ENCODE measurements at regions not wholly inside any gene's neighbourhood (a gene's known extent, or its start where the extent isn't known, plus 50 kb on each side); places are given as distances from the start of the nearest gene placed in this dataset.
A peak's percentile ranks its signal among the peaks of the same experiment; 100 is the strongest.
"Not testable (repeated sequence)": the region's sequence is repeated elsewhere in the genome, so short reads cannot be mapped to it uniquely, and the experiment has no call there.

DNA sequence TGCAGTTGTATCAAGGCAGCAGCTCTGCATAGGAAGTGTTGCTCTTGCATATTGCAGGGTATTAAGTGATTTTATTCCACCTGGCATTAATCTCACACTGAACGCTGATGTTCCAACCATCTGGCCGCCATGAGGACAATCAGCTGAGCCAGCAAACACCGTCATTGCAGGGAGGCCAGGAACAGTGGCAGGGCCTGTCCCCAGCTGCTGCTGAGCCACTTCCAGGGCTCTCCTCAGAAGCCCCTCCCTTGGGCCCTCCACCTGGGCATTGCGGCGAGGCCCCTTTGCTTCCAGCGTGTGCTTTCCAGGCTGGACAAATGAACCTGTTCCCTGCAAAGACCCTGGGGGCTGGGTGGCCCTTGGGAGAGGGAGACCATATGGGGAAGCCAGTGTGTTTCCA lies 171.6 kb upstream of the C1orf174 start:
- DNase-seq, result no peak

DNA sequence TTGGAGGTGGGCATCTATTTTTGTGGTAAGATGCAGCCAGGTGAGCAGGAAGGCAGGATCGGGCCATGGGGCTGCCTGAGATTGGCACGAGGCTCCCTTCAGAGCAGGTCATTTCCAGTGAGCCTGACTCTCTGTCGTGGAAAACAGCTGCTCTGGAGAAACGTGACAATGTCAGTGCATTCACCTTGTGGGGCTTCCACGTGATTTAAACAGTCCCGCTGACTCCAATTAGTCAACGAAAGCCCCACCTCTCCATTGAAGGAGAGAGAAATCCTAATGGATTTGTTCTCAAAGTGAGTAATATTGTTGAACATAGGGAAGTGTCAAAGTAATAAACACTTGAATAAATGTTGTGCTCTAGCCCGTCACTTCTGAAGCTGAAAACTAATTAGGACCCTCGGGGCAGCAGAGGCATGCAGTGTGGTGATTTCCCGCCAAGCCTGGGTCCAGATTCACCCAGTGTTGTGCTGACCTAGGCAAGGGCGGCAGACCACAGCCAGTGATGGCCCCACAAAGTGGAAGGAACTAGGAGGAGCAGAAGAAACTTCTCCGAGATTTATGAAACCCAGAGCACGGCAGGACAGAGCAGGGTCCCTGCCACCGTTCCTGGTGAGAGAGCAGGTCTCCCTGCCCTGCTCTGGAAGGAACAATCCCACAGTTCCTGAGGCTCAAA lies 172.5 kb upstream of the C1orf174 start:
- no peak for DNase-seq

DNA sequence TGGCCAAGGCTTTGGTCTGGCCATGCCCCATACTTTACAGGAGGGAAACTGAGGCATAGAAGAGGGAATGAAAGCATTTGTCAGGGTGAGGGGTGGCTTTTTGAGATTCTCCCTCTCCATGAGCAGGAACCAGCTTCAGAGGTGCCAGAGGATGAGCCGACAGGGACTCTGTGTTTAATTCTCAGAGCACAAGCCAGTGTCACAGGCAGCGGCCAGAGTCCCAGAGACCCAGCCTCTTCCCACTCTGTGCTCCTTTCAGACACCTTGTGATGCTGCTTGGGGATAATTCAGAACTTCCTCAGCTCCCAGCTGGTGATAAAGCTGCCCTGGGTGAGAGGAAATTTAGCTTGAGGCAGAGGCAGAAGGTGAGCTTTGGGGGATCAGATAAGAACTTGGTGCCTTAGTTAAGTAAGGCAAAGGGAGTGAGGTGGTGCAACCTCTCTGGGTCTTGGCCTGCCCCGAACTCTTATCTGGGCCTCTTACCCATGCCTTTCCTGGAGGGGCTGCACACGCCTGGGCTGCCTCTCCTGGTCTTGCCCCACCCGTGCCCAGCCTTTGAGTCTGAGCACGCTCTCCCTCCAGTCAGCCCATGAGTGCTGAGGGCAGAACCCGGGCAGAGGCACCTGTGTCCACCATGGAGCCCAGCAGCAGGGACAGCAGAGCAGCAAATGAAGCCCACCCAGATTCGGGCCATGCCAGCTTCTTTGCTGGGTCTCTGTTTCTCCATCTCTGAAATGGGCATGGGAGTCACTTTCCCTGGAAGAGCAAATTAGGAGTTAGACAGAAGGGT lies 175.6 kb upstream of the C1orf174 start:
- DNase-seq, result no peak

DNA sequence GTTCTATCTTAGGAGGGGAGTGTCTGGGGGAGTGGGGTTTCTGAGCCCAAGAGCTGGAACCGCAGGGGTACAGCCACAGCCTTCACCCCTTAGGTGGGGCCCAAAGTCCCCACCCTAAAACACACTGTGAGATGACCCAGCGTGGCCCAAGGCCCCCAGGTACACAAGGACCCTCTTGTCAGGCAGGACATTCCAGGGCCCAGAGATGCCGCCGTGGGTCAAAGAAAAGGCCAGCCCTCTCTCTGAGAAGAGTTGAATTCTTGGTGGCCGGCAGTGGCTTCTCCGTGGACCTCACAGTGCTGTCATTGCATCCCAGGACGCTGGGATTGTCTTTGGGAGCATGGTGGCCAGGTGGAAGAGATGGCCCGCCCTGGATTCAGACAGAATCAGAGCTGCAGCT lies 176.3 kb upstream of the C1orf174 start:
- DNase-seq, result no peak

DNA sequence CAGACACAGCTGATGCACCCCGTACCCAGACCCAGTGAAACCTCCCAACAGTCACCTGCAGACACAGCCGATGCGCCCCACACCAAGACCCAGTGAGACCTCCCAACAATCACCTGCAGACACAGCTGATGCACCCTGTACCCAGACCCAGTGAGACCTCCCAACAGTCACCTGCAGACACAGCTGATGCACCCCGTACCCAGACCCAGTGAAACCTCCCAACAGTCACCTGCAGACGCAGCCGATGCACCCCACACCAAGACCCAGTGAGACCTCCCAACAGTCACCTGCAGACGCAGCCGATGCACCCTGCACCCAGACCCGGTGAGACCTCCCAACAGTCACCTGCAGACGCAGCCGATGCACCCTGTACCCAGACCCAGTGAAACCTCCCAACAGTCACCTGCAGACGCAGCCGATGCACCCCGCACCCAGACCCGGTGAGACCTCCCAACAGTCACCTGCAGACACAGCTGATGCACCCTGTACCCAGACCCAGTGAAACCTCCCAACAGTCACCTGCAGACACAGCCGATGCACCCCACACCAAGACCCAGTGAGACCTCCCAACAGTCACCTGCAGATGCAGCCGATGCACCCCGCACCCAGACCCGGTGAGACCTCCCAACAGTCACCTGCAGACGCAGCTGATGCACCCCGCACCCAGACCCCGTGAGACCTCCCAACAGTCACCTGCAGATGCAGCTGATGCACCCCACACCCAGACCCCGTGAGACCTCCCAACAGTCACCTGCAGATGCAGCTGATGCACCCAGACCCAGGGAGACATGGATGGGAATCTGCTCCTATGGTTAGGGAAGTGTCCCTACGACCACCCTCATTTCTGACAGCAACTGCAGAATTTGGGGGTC lies 178.3 kb upstream of the C1orf174 start:
- DNase-seq, result not testable (repeated sequence)

DNA sequence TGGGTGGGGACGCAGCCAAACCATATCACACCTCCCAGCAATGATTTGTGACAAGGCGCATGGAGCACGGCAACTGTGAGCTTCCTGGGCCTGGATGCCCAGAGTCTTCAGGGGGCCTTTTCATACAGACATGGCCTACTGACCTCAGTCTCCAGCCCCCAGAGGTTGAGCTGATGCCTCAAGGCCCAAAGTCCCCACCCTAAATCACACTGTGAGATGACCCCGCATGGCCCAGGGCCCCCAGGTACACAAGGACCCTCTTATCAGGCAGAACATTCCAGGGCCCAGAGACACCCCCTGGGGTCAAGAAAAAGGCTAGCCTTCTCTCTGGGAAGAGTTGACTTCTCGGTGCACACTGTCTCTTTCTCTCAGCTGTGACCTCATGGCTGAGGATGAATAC lies 179.7 kb upstream of the C1orf174 start:
- no peak for DNase-seq

DNA sequence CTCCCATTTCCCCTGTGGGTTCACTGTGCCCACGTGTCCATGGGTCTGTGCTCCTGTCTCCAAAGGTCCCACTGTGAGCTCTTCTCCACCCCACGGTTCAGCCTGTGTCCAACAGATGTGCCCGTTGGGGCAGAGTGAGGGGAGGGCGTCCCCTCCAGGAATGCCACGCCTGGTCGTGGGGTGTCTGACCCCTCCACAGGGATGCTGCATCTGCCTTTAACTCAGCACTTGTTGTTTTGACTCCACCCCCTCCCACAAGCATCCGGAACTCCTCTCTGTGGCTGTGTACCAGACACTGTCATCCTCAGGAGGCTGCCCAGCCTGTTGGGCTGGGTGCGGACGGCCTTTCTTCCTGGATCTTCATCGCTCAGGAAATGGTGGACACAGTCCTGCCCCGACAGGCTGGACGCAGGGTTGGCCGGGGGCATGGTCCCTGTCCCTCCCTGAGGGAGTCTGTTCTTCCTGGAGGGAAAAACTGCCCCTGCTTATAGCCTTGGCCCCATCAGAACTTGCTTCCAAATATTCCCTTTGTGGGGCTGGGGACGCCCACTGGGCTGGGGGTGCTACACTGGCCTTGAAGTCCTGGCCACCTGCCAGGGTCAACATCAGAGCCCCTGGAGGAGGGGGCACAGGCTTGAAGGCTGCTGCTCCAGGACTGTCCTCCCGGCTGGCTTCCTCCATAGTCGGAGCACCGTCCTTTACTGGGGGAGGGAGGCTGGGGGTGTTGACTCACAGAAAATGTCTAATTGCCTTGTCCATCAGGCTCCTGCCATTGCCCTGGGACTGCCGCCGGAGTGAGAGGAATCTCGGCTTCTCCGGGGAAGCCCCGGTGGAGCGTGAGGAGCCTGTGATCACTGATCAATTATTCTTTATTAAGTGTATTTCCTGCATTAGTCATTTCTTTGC lies 182.0 kb upstream of the C1orf174 start:
- no peak for DNase-seq

DNA sequence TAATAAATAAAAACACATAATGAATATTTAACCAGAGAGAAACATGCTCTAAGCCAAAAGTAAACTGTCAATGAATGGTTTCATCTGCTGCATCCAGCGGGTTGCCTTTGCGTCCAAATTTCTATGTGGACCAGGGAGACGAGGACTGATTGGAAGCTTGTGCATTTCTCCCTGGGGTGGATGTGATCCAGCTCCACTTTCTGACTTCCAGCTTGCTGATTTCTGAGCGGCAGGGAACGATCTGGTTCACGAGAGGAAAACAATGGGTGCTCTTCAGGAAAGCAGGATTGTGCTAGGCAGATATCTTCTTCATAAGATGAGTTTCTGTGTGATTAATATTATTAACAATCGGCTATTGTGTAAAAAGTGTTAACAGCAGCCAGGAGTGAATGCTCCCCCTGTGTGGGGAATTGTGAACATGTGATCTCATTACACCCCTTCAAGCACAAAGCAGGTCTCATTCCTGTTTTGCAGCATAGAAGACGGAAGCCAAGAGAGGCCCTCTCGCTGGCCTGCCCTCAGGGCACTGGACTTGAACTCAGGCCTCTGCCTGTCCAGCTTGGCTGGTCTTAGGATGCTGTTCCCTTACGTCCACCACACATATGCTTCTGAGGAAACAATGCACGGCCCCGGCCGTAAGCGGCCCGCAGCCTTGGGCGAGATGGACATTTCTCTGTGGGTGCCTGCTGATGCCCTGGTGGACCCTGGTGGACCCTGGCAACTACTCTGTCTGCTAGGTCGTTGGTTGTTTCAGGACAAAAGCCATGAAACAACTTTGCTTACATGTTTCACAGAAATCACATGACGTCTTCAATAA lies 183.4 kb upstream of the C1orf174 start:
- no peak for DNase-seq

DNA sequence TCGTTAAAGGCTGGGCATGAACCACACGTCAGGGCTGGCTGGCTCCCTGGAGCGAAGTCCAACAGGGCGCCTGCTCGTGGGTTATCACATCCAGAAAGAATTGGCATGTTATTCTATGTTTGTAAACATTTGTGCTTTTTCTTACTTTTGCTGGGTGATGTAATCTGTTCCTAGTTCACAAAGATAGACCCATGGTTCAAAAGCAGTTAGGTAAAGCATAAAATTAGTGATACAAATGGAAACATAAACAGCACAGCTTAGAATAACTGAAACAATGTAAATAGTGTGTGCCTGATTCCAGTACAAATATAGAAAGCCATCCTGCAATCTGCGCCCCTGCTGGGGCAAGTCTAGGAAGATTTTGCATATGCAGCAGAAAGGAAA lies 184.0 kb upstream of the C1orf174 start:
- no peak for DNase-seq

DNA sequence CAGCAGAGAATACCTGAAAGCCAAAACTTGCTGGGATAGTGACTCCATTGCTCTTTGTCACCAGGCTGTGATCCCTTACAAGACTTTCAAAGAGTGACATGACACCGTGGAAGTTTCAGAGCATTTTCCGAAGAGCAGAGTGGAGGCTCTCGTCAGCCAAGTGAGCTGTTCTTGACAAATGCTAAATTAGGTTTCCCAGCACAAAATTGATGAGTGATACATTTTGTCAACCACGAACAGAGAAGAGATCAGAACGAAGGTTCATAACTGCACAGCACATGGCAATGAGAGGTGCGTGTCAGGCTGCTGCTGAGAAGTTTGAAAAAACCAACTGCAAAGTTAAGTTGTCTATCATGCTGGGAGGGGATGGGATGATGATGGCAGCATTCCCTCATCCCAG lies 184.4 kb upstream of the C1orf174 start:
- no peak for DNase-seq

DNA sequence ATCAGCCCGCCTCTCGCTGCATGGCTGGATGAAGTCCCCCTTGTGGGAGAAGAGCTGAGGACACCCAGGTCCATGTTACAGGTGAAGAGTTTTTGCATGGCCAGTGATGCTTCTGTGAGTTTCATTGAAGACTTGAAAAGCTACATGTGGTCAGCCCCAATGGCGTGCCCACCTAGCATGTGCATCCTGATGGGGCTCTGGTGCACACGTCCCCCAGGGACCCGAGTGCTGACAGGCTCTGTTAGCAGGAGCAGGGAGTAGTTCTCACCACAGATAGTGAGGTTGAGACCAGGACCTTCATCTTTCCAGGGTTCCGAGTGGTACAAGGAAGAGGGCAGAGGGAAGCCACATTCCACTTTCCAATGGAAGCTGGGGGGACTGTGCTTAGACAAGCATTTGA lies 184.8 kb upstream of the C1orf174 start:
- no peak for DNase-seq

DNA sequence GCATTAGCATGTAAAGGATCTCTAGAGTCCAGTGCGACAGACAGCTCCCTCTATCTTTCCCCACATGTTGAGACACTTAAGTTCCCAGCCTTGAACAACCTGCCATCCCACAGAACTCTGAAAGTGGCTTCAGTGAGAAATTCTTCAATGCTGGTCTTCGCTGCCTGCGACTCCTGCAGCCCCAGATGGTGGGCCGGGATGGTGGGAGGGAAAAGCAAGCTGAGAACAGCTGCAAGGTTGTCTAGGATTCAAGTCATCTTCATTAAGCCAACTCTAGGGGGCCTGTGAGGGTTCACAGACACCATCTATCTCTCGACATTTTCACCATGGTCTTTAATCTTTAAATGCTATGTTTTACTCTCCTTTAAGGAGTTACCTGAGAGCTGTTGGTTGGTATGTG lies 185.5 kb upstream of the C1orf174 start:
- no peak for DNase-seq

DNA sequence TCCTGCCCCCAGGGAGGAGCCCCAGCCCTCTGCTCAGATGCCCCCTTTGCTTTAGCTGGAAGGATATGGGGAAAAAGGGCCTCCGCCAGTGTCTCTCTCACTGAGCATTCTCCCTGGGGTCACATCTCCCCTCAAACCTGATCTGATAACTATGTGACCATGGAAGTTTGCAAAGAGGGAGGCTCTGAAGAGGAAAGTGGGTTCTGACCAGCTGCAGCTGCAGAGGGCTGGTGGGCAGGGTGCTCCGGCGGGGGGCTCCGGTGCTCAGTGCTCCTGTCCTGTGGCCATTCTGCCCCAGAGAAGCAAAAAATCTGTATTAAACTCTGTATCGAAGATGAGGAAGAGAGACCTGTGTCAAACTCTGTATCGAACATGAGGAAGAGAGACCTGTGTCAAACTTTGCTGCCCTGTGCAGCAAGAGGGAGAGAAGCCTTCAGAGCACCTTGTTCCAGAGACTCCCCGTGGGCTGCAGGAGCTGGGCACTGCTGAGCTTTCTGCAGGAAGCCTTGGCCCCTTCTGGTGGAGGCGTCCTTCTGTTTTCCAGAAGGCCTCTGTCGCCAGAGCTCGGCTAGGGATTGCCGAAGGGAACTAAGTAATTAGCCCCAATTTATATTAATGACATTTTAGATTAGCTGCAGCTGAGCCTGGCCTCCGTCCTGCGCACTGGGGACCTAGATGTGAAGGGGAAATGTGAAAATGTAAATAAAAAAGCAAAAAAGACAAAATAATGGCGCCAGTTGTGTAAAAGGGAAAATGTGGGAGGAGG lies 186.2 kb upstream of the C1orf174 start:
- no peak for DNase-seq

DNA sequence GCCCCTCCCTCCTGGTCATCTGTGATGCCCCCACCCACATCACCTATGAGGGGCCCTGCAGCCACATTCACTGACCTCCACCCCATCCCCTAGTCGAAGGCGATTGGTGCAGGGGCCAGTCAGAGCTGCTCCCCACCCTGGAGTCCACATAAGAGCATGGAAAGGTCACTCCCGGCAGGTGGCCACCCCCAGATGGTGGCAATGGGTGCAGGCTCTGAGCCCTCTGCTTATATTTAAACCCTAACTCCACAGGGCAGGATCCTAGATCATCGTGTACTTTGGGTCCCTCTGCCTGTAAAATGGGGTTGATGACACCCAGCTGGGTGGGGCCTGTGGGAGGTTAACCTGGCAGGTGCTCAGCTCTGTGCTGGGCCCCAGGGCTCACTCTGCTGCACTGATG lies 186.8 kb upstream of the C1orf174 start:
- DNase-seq, result no peak

DNA sequence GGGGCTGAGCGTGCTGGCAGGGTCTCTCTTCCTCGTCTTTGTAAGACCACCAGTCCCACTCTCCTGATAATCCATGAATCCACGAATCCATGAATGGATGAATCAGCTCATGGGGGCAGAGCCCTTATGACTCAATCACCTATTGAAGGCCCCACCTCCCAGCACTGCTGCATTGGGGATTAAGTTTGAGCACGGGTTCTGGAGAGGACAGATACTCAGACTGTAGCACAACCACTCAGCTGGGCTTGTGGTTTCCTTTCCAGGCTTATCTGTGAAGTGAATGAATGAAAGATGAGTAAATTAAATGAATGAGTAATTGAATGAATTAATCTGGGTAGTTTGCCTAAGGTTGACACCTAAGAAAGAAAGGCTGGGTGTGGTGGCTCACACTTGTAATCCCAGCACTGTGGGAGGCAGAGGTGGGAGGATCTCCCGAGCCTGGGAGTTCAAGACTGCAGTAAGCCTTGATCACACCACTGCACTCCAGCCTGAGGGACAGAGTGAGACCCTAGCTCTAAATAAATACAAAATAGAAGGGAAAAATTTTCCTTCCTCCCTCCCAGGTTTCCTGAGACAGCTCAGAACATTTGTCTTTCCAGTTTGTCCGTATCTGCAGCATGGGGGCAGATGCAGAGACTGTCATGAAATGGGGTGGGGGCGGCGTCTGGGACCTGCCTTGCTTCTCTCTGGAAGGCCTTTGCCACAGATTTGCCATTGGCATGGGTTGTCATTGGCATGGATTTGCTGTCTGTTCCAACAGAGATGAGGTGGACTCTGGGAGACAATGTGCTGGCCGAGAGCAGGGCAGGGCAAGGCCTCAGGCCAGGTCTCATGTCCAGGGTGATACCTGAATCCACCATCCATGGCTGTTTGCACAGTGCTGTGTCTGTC lies 187.7 kb upstream of the C1orf174 start:
- DNase-seq, result peak; percentile 19

DNA sequence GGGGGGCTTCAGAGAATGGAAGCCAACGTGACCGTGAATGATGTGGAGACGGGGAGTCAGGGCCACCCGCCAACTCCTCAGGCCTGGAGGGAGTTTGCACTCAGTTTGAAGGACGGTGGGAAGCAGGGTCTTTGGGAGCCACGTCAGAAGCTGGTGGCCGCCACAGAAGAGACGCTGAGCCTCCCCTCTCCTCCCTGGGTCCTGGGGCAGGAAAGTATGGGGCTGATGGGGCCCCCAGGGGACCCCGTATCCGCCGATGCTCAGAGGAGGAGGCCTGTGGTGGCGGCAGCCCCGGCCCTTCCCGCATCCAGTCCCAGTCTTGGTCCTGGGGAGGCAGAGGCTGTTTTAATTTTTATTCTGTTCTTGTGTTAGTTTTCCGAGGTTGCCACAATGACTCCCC lies 188.6 kb upstream of the C1orf174 start:
- no peak for DNase-seq

DNA sequence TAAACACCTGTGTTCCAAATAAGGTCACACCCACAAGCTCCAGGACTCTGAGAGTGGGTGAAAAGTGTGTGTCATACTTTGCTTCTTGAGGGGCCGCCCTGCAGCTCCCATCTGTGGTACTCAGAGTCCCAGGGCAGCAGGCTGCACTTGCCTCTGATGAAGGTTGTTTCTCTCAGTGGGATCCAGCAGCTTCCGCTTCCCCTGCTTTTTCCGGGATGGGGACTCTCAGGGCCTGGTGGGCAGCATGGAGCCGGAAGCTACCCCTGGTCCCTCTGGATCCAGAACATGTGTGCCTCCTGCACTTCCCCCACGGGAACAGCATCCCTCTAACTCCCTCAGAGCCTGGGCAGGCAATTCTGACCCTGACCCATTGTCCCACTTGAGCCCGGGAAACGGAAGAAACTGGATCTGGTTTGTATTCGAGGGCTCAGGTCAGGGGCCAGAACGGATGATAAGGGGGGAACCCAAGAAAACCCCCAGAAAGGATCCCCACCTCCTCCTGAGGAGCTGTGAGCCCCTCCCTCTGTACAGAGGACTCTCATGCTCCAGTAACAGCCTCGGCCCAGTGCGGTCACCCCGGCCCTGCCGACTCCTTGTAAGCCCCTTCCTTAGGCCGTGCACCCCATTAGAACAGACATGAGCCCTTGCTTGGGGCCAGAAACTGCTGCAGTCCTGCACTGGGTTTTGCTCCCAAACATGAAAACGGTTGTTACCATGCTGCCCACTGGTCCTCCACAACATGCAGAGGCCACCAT lies 189.5 kb upstream of the C1orf174 start:
- no peak for DNase-seq

DNA sequence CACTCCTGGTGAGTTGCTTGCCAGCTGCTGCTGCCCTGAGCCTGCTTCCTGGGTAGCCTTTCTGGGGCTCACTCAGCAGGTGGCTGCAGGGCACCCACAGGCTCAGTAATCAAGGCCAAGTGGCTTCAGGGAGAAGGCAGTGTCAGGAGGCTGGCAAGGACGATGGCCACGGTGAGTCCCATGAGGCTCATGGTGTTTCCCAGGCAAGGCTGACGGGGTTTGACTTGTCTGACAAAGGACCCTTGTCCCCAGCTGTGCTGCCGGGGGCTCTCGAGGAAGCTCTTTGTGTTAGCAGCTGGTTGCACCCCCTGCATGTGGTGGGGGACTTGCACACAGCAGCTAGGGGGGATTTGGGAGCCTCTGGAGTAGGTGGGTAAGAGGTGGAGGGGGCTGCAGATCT lies 190.5 kb upstream of the C1orf174 start:
- no peak for DNase-seq
